GM12878 (cell line): ENCODE measurements at regions not wholly inside any gene's neighbourhood (a gene's known extent, or its start where the extent isn't known, plus 50 kb on each side); places are given as distances from the start of the nearest gene placed in this dataset.

ENCODE experiments used
- ATAC-seq: fragments of 200-7000 bp; cut with Tn5 transposase; 3 replicates; pipeline ENCODE4 v1.9.1; 2020; ENCODE audit warnings: mild to moderate bottlenecking, moderate library complexity
- BruUV-seq: library from RNA; stranded (reverse); fragments of 400-500 nt; replicated peaks from 2 replicates; lab custom pipeline; 2021; lab: Mats Ljungman, UMichigan
- CTCF ChIA-PET: fragments of 300-600 bp; sonication (Branson Sonifier 250); formaldehyde crosslinking; extraction: SDS; loops from one replicate; lab custom pipeline; 2021; ENCODE audit warnings: inconsistent platforms; lab: Yijun Ruan, JAX
- POLR2A ChIA-PET: fragments of 350-600 bp; formaldehyde crosslinking; extraction: SDS; loops from one replicate; lab custom pipeline; 2021; ENCODE audit warnings: inconsistent platforms; lab: Charles Lee
- RAD21 ChIA-PET: fragments of 300-600 bp; sonication (Branson Sonifier 250); formaldehyde crosslinking; loops from one replicate; lab custom pipeline; 2023; ENCODE audit warnings: antibody characterized with exemption; ENCODE audit not compliant: unreplicated experiment; lab: Charles Lee
- SMC1A ChIA-PET: fragments of 300-600 bp; sonication (Branson Sonifier 250); formaldehyde crosslinking; loops from one replicate; lab custom pipeline; 2023; ENCODE audit not compliant: unreplicated experiment, uncharacterized antibody; lab: Charles Lee
- DNase-seq: peaks from one replicate; pipeline ENCODE4 v3.0.0-alpha.2; 2011; ENCODE audit warnings: low read depth, low spot score
- FAIRE-seq: peaks from 3 replicates; lab custom pipeline; 2011; peaks lifted over from hg19 to GRCh38; lab: Jason Lieb, UNC
- H2AFZ ChIP-seq: 2 replicates; pipeline ENCODE4 v1.6.0; 2011; ENCODE audit warnings: low read depth, low read length, control low read depth; ENCODE audit not compliant: control insufficient read depth
- H3K27ac ChIP-seq: 2 replicates; pipeline ENCODE4 v1.5.1; 2011; ENCODE audit warnings: control low read depth; ENCODE audit not compliant: control insufficient read depth, insufficient read depth
- H3K27me3 ChIP-seq, 2 experiments: replicated peaks in 1 of 2; 2 replicates each; pipeline versions ENCODE4 v1.6.0 to v1.6.1; 2011; ENCODE audit warnings: low read length in 1 of 2; ENCODE audit not compliant: control insufficient read depth in 2 of 2, insufficient read depth in 2 of 2
- H3K36me3 ChIP-seq, 2 experiments: 2 replicates each; pipeline ENCODE4 v1.5.1; 2011; ENCODE audit warnings: low read length in 1 of 2; ENCODE audit not compliant: control insufficient read depth in 2 of 2, insufficient read depth in 2 of 2
- H3K4me1 ChIP-seq: 2 replicates; pipeline ENCODE4 v1.6.1; 2011; ENCODE audit warnings: mild to moderate bottlenecking, low read length, moderate library complexity, mixed read lengths; ENCODE audit not compliant: control insufficient read depth, insufficient read depth
- H3K4me2 ChIP-seq: 2 replicates; pipeline ENCODE4 v1.6.0; 2011; ENCODE audit warnings: control low read depth; ENCODE audit not compliant: control insufficient read depth, insufficient read depth
- H3K4me3 ChIP-seq: fragments of 200-600 bp; sonication (generic); 2 replicates; pipeline ENCODE4 v1.5.1; 2016
- H3K79me2 ChIP-seq: 2 replicates; pipeline ENCODE4 v1.6.0; 2011; ENCODE audit warnings: low read length; ENCODE audit not compliant: control insufficient read depth, insufficient read depth
- H3K9ac ChIP-seq: 2 replicates; pipeline ENCODE4 v1.8.0; 2011; ENCODE audit warnings: low read length, control low read depth, mixed read lengths; ENCODE audit not compliant: control insufficient read depth, insufficient read depth
- H3K9me3 ChIP-seq: replicated peaks from 3 replicates; pipeline ENCODE4 v1.5.1; 2011; ENCODE audit warnings: mild to moderate bottlenecking, low read length; ENCODE audit not compliant: control insufficient read depth, insufficient read depth
- H4K20me1 ChIP-seq: 2 replicates; pipeline ENCODE4 v1.6.0; 2011; ENCODE audit not compliant: control insufficient read depth, insufficient read depth
- BMI1 ChIP-seq: fragments of 450-650 bp; IDR thresholded peaks from 2 replicates; pipeline ENCODE4 v1.6.1; 2016; ENCODE audit warnings: mild to moderate bottlenecking, moderate library complexity, borderline replicate concordance
- CTCF ChIP-seq, 3 experiments: IDR thresholded peaks in 2 of 3; conservative IDR thresholded peaks in 1 of 3; 2 replicates each; pipeline ENCODE4 v1.5.1; 2011; ENCODE audit warnings: low read depth in 3 of 3, low read length in 3 of 3, mild to moderate bottlenecking in 3 of 3, control low read depth in 2 of 3, moderate library complexity in 2 of 3, inconsistent platforms in 1 of 3, mixed read lengths in 1 of 3; ENCODE audit not compliant: control insufficient read depth in 2 of 3, insufficient read depth in 1 of 3; ENCODE audit errors: extremely low read depth in 1 of 3
- ELK1 ChIP-seq: IDR thresholded peaks from 2 replicates; pipeline ENCODE4 v1.6.1; 2012; ENCODE audit warnings: low read depth, low read length, improper control_type of control experiment
- ETV6 ChIP-seq, 2 experiments: fragments of 450-650 bp in 1 of 2; IDR thresholded peaks in 1 of 2; conservative IDR thresholded peaks in 1 of 2; 2 replicates each; pipeline ENCODE4 v1.6.1; 2014; ENCODE audit warnings: antibody characterized with exemption in 1 of 2, borderline replicate concordance in 1 of 2, low read depth in 1 of 2, mild to moderate bottlenecking in 1 of 2, moderate library complexity in 1 of 2
- FOXK2 ChIP-seq: fragments of 450-650 bp; IDR thresholded peaks from 2 replicates; pipeline ENCODE4 v1.6.1; 2017; ENCODE audit warnings: mild to moderate bottlenecking, moderate library complexity
- GATAD2B ChIP-seq: fragments of 450-650 bp; conservative IDR thresholded peaks from 2 replicates; pipeline ENCODE4 v1.6.1; 2017; ENCODE audit warnings: low read depth, mild to moderate bottlenecking, moderate library complexity
- IKZF2 ChIP-seq, 2 experiments: fragments of 450-650 bp; IDR thresholded peaks; 2 replicates each; pipeline ENCODE4 v1.6.1; 2017; ENCODE audit warnings: mild to moderate bottlenecking in 2 of 2, moderate library complexity in 2 of 2
- KLF5 ChIP-seq: fragments of 450-650 bp; IDR thresholded peaks from 2 replicates; pipeline ENCODE4 v1.6.1; 2014; ENCODE audit warnings: mild to moderate bottlenecking; ENCODE audit not compliant: partially characterized antibody
- MTA3 ChIP-seq: IDR thresholded peaks from 2 replicates; pipeline ENCODE4 v1.6.1; 2012; ENCODE audit warnings: low read length, inconsistent platforms, borderline replicate concordance
- MYC ChIP-seq: IDR thresholded peaks from 2 replicates; pipeline ENCODE4 v1.6.1; 2011; ENCODE audit warnings: mild to moderate bottlenecking, low read length, moderate library complexity, inconsistent platforms; ENCODE audit not compliant: insufficient read depth, insufficient replicate concordance, insufficient read length, severe bottlenecking
- NRF1 ChIP-seq: conservative IDR thresholded peaks from 2 replicates; pipeline ENCODE4 v1.6.1; 2011; ENCODE audit warnings: mild to moderate bottlenecking, low read depth, low read length, improper control_type of control experiment
- SIN3A ChIP-seq: IDR thresholded peaks from 2 replicates; pipeline ENCODE4 v1.6.1; 2012; ENCODE audit warnings: low read depth, low read length, improper control_type of control experiment
- STAT3 ChIP-seq: IDR thresholded peaks from 2 replicates; pipeline ENCODE4 v1.6.1; 2011; ENCODE audit warnings: low read depth, low read length, improper control_type of control experiment
- TCF12 ChIP-seq: IDR thresholded peaks from 2 replicates; pipeline ENCODE4 v1.6.1; 2011; ENCODE audit warnings: low read depth, mild to moderate bottlenecking, low read length
- WGBS: methylation state at CpG from one replicate; pipeline ENCODE4 v1.1.6; 2016; ENCODE audit warnings: low lambda C conversion rate; ENCODE audit not compliant: insufficient replicate concordance, insufficient coverage; ENCODE audit errors: missing lambda C conversion rate; 5-methylcytosine and 5-hydroxymethylcytosine counted together
- in situ Hi-C: fragments of 300-500 bp; cut with MboI; formaldehyde crosslinking; loops from 9 replicates; pipeline ENCODE4 v1.14.3; 2018; ENCODE audit warnings: mixed read lengths
- intact Hi-C: fragments of 100-400 bp; cut with micrococcal nuclease; formaldehyde crosslinking; loops from one replicate; pipeline ENCODE4 v1.14.2; 2022; ENCODE audit not compliant: unreplicated experiment
- TF ChIP-seq, protein P1 (sequence below): fragments of 450-650 bp; IDR thresholded peaks from 2 replicates; pipeline ENCODE4 v1.6.1; 2016; ENCODE audit warnings: mild to moderate bottlenecking, moderate library complexity, borderline replicate concordance
- TF ChIP-seq, protein P2 (sequence below): IDR thresholded peaks from 2 replicates; pipeline ENCODE4 v1.6.1; 2012; ENCODE audit warnings: low read depth, low read length, improper control_type of control experiment

GRCh38 chr15:97604677-97605076, 355.8 kb upstream of the ARRDC4 start:
- no TSS peak for BruUV-seq
- in situ Hi-C loops (no loop called here), intact Hi-C loops (no loop called here)
- 0% methylated on average over 2 of the region's 2 CpGs for WGBS
- H3K4me2 ChIP-seq = no peak overlapping the region
- ChIA-PET POLR2A (no interaction called here), CTCF (no interaction called here), RAD21 (no interaction called here), SMC1A (no interaction called here)
- DNase-seq (no peak), FAIRE-seq (no peak), ATAC-seq (no peak)
- H3K9me3 ChIP-seq = no peaks in the 10 kb centered on the region; the same call in 1 of the 3 replicates
- no peak overlapping the region for H3K4me3 ChIP-seq
- no peak overlapping the region for H3K27ac ChIP-seq
- H3K9ac ChIP-seq = no peak overlapping the region
- no peaks in the 10 kb centered on the region for H4K20me1 ChIP-seq
- TF ChIP-seq STAT3 (no peak), SIN3A (no peak), MTA3 (no peak), CTCF (IDR thresholded peaks at IDR 0.05 in 2 of 3, conservative IDR thresholded peaks at IDR 0.05 in 1 of 3; ENCODE audit: control insufficient read depth in 2 of 3, extremely low read depth in 1 of 3, insufficient read depth in 1 of 3, low read depth in 3 of 3, low read length in 3 of 3) (no peak), TCF12 (no peak), ETV6 (conservative IDR thresholded peaks at IDR 0.05 in 1 of 2, IDR thresholded peaks at IDR 0.05 in 1 of 2; ENCODE audit: borderline replicate concordance in 1 of 2, low read depth in 1 of 2) (no peak), ELK1 (no peak), FOXK2 (no peak), KLF5 (no peak), IKZF2 (IDR thresholded peaks at IDR 0.05) (no peak), MYC (no peak), BMI1 (no peak), NRF1 (no peak), GATAD2B (no peak)
- TF ChIP-seq, protein P1, sequence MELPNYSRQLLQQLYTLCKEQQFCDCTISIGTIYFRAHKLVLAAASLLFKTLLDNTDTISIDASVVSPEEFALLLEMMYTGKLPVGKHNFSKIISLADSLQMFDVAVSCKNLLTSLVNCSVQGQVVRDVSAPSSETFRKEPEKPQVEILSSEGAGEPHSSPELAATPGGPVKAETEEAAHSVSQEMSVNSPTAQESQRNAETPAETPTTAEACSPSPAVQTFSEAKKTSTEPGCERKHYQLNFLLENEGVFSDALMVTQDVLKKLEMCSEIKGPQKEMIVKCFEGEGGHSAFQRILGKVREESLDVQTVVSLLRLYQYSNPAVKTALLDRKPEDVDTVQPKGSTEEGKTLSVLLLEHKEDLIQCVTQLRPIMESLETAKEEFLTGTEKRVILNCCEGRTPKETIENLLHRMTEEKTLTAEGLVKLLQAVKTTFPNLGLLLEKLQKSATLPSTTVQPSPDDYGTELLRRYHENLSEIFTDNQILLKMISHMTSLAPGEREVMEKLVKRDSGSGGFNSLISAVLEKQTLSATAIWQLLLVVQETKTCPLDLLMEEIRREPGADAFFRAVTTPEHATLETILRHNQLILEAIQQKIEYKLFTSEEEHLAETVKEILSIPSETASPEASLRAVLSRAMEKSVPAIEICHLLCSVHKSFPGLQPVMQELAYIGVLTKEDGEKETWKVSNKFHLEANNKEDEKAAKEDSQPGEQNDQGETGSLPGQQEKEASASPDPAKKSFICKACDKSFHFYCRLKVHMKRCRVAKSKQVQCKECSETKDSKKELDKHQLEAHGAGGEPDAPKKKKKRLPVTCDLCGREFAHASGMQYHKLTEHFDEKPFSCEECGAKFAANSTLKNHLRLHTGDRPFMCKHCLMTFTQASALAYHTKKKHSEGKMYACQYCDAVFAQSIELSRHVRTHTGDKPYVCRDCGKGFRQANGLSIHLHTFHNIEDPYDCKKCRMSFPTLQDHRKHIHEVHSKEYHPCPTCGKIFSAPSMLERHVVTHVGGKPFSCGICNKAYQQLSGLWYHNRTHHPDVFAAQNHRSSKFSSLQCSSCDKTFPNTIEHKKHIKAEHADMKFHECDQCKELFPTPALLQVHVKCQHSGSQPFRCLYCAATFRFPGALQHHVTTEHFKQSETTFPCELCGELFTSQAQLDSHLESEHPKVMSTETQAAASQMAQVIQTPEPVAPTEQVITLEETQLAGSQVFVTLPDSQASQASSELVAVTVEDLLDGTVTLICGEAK = no peak
- TF ChIP-seq, protein P2, sequence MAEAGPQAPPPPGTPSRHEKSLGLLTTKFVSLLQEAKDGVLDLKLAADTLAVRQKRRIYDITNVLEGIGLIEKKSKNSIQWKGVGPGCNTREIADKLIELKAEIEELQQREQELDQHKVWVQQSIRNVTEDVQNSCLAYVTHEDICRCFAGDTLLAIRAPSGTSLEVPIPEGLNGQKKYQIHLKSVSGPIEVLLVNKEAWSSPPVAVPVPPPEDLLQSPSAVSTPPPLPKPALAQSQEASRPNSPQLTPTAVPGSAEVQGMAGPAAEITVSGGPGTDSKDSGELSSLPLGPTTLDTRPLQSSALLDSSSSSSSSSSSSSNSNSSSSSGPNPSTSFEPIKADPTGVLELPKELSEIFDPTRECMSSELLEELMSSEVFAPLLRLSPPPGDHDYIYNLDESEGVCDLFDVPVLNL = no peak
- no peaks in the 10 kb centered on the region for H3K27me3 ChIP-seq
- H3K79me2 ChIP-seq = no peaks in the 10 kb centered on the region
- no peaks in the 10 kb centered on the region for H3K36me3 ChIP-seq
- no peak overlapping the region for H2AFZ ChIP-seq
- H3K4me1 ChIP-seq = no peaks in the 10 kb centered on the region
